Inferior parietal cortex (tissue), 1 donor: ENCODE measurements at regions not wholly inside any gene's neighbourhood (a gene's known extent, or its start where the extent isn't known, plus 50 kb on each side); places are given as distances from the start of the nearest gene placed in this dataset.

ENCODE experiments used
- DNase-seq: peaks from one replicate; pipeline ENCODE4 v3.0.0-alpha.2; 2016; ENCODE audit errors: extremely low spot score

DNA sequence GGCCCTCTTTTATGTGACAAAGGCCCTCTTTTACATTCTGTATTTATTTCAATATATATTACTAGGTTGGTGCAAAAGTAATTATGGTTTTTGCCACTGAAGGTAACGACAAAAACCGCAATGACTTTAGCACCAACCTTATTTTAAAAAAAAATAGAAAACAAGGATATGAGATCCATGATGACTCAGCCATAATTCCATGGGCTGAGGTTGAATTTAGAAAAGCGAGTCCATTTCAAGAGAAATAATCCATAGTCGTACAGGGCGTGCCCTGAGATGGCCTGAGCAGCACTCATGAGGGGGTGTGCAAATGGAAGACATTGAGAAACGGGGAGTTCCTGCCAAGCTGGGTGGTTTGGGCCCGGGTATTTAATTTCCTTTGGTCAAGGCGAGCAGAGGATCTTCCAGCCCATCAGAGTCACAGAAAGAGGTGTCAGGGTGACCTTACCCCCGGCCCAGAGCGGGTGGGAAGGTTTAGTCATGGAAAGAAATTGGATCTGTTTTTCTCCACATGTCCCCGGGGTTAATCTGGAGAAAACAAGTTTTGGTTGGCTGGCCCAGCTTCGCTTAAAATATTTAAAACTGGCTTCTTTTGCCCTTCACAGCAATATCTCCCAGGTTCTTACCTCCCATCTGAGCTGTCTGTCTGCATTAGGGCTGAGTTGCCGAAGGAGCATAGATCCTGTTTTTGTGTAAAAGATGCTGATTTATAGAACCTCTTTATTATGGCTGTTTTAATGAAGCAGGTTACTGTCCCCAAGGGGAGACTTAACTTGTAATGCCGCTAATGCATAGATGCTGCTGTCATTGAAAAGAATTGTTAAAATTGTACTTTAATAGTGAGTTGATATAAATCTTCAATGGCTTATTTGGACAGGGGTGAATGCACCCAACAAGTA lies 255.6 kb downstream of the PREX1 start:
- no peak for DNase-seq

DNA sequence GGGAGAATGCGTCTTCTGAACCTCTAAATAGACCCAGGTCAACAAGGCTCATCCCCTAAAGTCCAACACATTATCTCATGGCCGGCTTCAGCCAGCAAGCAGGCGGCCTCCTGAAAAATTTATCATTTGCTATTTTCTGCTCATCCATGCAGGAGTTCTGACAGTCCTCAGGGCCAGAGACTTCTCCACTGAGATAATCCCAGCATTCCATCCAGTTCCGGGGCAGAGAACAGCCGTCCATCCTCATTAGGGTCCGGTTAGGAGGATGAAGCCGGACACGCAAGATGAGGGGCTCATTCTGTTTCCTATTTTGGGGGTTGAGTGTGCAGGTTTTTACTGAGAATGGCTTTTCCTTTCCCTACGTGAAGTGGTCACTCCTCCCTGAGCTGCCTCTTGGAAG lies 258.1 kb downstream of the PREX1 start:
- DNase-seq = no peak

DNA sequence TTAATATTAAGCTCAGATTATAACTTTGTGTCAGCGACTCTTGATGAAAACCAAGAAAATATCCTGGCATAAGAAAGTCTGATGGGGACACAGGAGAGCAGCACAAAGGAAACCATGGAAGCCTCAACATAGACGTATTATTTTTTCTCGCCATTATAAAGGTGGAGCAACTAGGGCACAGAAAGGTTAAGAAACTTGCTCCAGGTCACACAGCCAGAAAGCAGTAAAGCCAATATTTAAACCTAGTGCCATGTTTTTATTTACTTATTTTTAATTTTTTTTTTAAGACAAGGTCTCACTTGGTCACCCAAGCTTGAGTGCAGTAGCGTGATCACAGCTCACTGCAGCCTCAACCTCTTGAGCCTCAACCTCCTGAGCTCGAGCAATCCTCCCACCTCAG lies 259.3 kb downstream of the PREX1 start:
- DNase-seq = no peak

DNA sequence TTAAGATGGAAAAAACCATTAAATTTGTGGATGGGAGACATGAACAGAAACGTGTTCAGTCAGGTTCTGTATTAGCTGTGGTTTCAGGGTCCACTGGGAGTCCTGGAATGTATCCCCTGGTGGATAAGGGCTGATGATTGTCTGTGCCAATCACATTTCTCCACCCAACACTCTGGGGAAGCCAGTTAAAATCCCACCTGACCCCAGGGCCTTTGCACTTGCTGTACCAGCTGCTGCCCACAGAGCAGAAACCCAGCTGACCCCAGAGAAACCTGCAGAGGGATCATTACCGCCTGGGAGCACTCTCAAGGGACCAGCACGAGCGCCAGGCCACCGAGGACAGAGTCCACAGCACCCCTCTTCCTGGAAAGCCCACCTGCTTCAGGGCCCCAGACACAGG lies 260.7 kb downstream of the PREX1 start:
- DNase-seq = no peak

DNA sequence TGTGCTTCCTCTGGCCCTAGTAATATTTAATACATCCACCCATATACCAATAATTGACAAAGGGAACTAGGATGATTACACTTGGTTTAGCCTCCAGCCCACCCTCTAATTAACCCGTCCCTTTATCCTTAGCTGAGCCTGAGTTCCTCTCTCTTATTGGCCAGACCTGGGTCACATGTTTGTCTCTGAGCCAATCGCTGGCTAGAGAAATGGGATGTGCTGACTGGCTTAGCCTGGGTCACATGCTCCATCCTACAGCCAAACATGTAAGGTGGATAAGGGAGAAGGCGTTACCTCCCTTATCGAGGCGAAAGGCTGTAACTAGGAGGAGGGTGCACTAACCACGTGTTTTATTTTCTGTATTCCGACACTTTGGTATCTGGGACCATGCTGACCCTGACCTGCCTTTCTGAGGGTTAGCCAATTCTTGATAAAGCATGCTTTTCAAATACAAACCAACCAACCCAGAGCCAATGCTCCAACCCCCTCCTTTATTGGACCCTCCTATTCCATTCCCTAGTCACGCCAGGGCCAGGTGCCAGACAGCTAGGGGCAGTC lies 262.7 kb downstream of the PREX1 start:
- DNase-seq = no peak

DNA sequence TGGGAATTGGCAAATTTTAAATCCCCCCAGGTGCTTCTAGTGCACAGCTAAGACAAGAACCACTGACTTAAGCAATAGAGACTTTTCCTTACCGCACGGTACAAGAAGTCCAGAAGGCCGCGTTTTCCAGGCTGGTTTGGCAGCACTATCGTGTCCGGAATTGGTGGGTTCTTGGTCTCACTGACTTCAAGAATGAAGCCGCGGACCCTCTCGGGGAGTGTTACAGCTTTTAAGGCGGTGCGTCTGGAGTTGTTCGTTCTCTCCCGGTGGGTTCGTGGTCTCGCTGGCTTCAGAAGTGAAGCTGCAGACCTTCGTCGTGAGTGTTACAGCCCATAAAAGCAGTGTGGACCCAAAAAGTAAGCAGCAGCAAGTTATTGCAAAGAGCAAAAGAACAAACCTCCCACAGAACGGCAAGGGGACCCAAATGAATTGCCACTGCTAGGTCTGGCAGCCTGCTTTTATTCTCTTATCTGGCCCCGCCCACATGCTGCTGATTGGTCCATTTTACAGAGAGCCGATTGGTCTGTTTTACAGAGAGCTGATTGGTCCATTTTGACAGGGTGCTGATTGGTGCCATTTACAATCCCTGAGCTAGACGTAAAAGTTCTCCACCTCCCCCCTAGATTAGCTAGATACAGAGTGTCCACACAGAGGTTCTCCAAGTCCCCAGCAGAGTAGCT lies 264.5 kb downstream of the PREX1 start:
- DNase-seq = no peak

DNA sequence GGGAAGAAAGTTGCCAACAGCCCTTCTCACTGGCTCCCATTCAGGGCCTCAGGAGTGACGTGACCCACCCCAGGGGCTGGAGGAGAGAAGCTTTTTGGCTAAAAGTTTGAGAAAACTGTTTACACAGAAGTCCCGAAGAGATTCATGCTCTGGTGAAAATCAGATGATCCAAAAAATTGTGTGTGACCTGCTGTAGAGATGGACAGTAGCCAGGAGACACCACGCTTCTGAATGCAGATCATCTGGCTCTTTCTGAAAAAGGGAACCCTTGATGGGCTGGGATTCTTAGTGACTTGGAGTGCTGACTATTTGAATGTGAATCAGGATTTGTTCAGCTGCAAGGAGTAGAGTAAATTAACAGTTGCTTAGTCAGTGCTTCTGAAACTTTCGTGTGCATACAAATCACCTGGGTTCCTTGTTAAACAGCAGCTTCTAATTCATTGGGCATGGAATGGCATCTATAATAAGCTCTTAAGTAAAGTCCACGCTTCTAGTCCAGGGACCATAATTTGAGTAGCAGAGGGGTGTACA lies 265.1 kb downstream of the PREX1 start:
- DNase-seq = no peak

DNA sequence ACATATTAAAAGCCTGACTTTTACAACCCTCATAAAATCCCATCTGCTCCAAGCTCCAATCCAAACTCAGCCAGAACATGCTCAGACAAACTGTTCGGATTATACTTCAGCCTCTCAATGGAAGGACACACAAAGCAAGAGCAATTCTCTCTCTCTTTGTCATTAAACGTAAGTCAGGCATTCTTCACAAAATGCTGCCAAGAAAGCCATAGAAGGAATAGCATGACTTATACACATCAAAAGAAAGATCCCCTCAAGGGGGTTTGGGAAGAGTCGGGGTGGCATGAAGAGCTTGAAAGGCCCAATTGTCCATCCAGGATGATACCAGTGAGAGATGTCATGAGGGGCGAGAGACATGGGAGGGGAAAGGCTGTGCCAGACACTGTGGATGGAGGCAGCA lies 268.9 kb downstream of the PREX1 start:
- no peak for DNase-seq

DNA sequence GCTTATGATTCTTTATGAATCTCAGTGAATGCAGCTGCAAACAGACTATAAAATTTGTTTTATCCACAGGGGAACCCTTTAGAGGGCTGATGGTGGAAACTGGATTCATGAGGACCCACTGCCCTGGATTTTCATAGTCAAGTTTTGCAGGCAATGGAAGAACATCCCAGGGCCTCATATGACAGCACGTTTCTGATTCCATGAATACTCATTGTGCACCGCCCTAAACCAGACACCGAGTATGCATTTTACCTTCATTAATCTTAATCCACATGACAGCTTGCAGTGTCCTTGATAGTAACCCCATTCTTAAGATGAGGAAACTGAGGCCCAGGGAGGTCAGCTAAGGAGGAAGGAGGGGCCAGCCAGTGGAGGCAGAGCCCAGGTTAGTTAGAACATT lies 270.4 kb downstream of the PREX1 start:
- DNase-seq = no peak

DNA sequence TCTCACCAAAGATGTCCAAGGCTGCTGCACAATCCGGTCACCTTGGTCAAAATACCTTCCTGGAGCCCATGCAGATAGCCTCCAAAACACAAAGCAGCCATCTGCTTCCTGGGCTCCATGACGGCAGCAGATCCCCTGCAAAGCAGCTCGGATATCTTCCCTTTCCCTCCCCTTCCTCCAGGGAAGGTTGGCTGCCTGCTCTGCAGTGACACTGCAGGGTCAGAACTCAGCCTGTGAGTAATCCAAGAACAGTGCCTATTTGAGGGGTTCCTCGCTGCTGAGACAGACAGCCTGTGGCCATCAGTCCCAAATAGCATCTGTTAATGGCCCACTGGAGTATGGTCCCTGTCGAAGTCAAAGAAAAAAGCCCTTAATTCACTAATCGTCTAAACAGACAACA lies 270.8 kb downstream of the PREX1 start:
- DNase-seq = no peak

DNA sequence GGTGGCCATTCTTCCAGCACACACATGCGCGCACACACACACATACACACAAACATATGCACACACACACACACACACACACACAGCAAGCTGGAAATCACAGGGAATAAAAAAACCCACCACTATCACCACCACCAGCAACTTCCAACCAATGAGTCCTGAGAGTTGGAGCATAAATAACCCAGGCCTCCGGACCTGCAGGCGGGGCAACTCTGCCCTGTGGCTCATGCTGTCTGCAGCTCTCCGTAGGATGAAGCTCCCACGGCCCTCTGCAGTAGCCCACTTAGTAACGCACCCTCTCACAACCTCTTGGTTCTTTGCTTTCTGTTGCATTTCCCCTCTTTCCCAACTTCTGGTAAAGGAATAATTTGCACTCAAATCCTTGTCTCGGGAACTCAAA lies 275.2 kb downstream of the PREX1 start:
- no peak for DNase-seq

DNA sequence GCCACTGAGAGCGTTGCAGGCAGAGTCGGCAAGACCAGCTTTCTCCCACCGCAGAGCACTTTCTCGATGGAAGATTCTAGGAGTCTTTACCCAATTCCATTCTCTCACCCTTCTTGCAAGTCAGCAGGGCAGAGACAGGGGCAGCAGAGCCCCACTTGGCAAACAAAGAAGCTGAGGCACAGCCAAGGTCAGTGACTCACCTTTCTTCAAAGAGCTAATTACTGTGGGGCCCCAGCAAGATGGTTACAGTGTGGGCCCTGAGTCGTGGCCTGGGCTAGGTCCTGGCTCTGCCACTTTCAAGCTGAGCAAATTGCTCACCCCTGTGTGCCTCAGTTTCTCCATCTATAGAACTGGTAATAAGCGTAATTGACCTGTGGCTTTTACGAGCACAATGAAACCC lies 277.0 kb downstream of the PREX1 start:
- DNase-seq = no peak

DNA sequence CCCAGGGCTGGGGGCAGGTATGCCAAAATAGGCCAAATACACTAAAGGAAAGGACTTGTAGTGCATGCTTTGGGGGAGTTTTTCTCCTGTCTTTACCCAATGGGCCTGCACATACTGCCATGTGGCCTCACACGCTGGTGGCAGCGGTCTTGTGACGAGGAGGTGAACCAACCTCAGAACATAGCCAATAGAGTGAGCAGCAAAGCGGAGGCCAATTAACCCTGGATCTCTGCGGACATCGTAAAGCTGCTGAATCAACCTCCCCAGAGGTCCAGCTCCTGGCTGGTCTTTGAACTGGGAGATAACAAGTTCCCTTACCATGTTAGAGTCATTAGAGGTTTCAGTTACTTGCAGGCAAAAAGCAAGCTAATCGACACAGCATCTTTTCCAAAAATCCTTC lies 280.1 kb downstream of the PREX1 start:
- DNase-seq = no peak

DNA sequence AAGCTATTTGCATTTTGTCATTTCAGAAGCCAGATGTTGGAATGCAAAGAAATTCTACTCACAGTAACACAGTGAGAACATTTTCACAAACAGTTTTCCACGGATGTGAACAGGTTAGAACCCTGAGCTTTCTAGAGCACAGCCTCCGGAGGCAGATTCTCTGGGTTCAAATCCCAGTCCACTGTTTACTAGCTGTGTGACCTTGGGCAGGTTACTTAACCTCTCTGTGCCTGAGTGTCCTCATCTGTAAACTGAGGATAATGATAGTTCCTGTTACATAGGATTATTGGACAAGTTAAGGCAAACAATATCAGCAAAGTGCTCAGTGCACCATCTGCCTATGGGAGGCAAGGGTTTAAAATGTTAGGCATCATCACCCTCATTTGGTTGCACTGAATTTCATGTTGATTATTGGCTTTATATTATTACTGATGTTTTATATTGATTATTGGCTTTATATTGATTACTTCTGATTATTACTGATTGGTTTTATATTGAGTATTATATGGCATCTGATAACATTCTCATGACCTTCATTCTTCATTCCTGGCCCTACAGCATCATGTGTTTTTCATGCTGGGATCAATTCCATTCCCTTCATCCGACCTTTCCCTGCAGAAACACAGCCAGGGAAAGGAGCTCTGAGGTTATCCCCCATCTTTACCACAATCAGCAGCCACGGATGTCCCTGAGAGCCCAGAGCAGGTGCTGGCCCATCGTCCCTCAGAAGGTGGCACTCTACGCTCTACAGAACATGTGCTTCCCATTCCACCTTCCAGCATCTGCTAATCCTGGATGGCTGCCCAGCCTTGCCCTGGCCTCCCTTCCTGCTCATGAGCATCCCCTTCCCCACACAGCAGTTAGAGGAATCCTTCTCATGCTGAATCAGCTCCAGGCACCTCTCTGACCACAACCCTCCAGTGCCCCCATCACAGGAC lies 283.1 kb downstream of the PREX1 start:
- no peak for DNase-seq

DNA sequence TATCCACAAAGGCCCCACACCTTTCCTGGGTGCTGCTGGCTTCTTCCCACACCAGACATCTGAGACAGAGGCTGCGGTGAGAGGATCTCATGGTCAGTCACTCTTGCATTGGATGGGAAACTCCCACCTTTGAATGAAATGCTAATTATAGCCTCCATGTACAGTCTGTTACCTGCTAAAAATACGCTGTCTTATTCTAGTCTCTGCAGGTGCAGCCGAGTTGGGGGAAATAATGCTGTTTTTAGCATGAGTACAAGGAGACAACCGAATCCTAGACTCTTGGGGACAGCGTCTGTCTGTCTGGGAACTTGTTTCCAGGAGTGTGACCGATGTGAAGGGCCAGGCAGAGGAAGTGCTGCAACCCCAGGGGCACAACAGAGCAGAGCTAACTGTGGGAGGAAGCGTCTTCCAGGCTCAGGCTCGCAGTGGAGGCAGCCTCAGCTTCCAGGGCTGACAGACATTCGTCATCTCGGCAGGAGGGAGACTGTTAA lies 286.2 kb downstream of the PREX1 start:
- no peak for DNase-seq

DNA sequence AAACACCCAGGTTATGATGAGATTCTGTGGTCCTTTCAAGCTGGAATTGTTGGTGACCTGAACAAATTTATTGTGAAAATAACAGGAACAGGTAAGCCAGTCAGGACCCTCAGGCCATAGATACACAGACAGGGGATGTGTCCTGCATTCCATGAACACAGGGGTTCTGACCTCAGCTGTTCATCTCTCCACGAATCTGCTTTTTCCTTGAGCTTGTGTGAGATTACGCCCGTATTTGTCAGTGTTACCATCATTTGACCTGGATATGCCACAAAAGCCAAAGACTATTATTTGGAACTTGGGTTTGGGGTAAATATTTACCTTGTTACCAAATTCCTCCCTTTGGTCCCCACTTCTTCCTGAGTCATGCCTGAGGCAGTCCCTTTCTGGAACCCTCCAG lies 288.9 kb downstream of the PREX1 start:
- DNase-seq = no peak

DNA sequence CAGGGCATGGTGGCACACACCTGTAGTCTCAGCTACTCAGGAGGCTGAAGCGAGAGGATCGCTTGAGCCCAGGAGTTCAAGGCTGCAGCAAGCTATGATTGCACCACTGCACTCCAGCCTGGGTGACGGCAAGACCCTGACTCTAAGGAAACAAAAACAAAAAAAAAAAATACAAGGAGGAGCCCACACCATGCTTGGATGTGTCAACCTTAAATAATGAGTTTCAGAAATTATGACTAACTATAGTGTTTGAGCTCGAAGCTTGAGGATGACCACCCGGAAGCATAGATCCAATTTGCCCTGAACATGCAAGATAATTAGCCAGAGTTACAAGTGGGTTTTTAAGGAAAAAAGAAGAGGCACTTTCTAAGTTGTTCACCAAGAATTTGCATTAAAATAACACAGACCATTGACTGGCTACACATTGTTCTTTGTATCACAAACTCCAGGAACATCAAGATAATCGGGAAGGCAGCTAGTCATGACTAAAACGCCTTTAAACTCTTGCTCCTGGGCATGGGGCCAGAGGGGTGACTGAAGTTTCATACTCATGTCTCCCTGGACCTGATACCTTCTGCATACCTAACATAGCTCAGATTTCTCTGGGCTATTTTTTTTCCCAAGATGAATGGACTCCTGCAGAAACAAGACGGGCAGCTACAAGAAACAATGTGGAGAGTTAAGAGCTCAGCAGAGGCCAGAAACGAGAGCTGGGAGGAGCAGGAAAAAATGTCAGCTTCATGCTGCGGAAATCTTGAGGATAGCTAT lies 289.6 kb downstream of the PREX1 start:
- DNase-seq = no peak

DNA sequence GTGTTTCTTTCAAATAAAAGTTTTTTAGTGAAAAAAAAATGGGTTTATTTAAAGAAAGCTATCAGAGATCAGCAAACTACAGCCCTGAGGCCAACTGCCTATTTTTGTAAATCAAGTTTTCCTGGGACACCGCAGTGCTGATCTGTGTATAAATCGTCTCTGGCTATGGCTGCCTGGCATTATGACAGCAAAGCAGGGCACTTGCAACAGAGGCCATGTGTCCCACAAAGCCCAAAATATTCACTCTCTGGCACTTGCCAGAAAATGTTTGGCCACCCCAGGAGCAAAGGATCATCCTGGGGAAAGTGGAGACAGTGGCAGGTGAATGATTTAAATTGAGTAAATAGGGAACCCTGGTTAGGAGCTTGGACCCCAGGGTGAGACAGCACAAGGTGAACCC lies 291.6 kb downstream of the PREX1 start:
- no peak for DNase-seq

DNA sequence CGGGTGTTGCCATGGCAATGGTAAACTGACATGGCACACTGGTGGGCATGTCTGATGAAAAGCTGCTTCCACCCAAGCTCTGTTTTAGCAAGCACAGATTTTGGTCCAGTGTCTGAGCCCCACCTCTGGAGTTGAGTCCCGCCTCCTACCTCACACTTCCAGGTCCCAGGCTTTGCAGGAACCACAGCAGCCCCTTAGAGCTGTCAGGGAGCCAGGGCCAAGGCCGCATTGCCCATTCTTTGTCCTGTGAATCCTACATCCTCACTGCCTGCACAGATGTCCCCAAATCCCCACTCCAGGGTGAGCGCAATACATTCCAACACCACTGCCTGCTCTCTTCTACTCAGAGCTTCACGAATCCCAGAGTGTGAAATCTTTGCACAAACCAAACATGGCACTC lies 292.2 kb downstream of the PREX1 start:
- DNase-seq = no peak

DNA sequence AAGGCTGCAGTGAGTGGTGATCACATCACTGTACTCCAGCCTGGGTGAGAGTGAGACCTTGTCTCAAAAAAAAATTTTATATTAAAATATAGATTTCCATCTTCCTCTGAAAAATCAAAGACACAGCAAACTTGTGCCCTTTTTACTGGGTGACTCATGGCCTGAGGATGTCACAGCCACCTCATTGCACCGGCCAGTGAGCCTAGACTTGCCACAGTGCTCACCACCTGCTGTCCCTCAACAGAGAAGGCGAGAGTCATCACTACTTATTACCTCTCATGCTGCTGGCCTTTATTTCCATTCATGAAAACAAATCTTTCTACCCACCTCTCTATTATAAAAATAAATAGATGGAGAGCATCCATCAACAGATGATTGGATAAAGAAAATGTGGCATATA lies 295.8 kb downstream of the PREX1 start:
- no peak for DNase-seq

DNA sequence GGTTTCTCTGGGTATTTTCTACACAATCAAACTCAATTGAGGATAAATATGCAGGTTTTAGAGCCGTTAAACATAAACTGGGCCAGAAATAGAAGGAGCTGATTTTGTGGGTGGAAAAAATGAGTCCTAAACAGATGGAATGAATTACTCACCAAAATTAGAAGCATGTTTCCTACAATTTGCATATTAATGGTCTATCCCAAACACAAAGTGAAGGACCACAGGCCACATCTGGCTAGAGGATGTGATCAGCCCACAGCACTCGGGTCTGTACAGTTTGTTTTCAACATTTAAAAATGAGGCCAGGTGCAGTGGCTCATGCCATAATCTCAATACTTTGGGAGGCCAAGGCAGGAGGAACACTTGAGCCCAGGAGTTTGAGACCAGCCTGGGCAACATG lies 296.3 kb downstream of the PREX1 start:
- DNase-seq = peak; percentile 17
